ENCODE measurements at regions not wholly inside any gene's neighbourhood (a gene's known extent, or its start where the extent isn't known, plus 50 kb on each side); places are given as distances from the start of the nearest gene placed in this dataset.

GRCh38 chr5:96157841-96158291 lies 196.2 kb upstream of the ELL2 start:
- TF ChIP-seq EZH2 (IDR thresholded peaks at IDR 0.05; ENCODE audit: borderline replicate concordance, low read length) (no peak), CTCF (IDR thresholded peaks at IDR 0.05; ENCODE audit: low read length) (no peak)
